Neural progenitor cell (in vitro differentiated cells): ENCODE measurements at regions not wholly inside any gene's neighbourhood (a gene's known extent, or its start where the extent isn't known, plus 50 kb on each side); places are given as distances from the start of the nearest gene placed in this dataset.

Source experiments
- DNase-seq: peaks from one replicate; pipeline ENCODE4 v3.0.0-alpha.2; 2016; ENCODE audit warnings: low spot score
- H2AFZ ChIP-seq: fragments of 200-600 bp; sonication (generic); replicated peaks from 2 replicates; pipeline ENCODE4 v1.6.1; 2016; ENCODE audit warnings: antibody characterized with exemption
- H3F3A ChIP-seq: fragments of 200-600 bp; sonication (generic); 2 replicates; pipeline ENCODE4 v1.6.1; 2016; ENCODE audit warnings: antibody characterized with exemption, low read depth
- H3K27ac ChIP-seq: fragments of 200-600 bp; sonication (generic); 2 replicates; pipeline ENCODE4 v1.5.1; 2016; ENCODE audit warnings: mild to moderate bottlenecking
- H3K27me3 ChIP-seq: fragments of 200-600 bp; sonication (generic); 2 replicates; pipeline ENCODE4 v1.6.1; 2016; ENCODE audit warnings: mild to moderate bottlenecking, moderate library complexity
- H3K36me3 ChIP-seq: fragments of 200-600 bp; sonication (generic); 2 replicates; pipeline ENCODE4 v1.5.1; 2016
- H3K4me1 ChIP-seq: fragments of 200-600 bp; sonication (generic); 2 replicates; pipeline ENCODE4 v1.6.1; 2016; ENCODE audit warnings: mixed run types
- H3K4me2 ChIP-seq: fragments of 200-600 bp; sonication (generic); 2 replicates; pipeline ENCODE4 v1.6.1; 2016
- H3K4me3 ChIP-seq: fragments of 200-600 bp; sonication (generic); 2 replicates; pipeline ENCODE4 v1.5.1; 2016
- H3K79me2 ChIP-seq: fragments of 200-600 bp; sonication (generic); 2 replicates; pipeline ENCODE4 v1.6.1; 2016; ENCODE audit warnings: low read depth
- H3K9ac ChIP-seq: fragments of 200-600 bp; sonication (generic); 2 replicates; pipeline ENCODE4 v1.6.1; 2016
- H3K9me3 ChIP-seq: fragments of 200-600 bp; sonication (generic); 2 replicates; pipeline ENCODE4 v1.5.1; 2016; ENCODE audit warnings: low read depth
- H4K20me1 ChIP-seq: fragments of 200-600 bp; sonication (generic); 2 replicates; pipeline ENCODE4 v1.6.1; 2016; ENCODE audit warnings: low read depth
- H3K27ac Mint-ChIP-seq: 3 replicates; pipeline ENCODE4 v1.8.0; 2021; ENCODE audit warnings: mixed read lengths
- H3K27me3 Mint-ChIP-seq: 2 replicates; pipeline ENCODE4 v1.8.0; 2022; ENCODE audit warnings: low read depth, mild to moderate bottlenecking, inconsistent platforms, moderate library complexity, mixed read lengths; ENCODE audit not compliant: insufficient read depth
- H3K36me3 Mint-ChIP-seq: 3 replicates; pipeline ENCODE4 v1.8.0; 2021; ENCODE audit warnings: mixed read lengths
- H3K4me1 Mint-ChIP-seq: 3 replicates; pipeline ENCODE4 v1.8.0; 2021; ENCODE audit warnings: mixed read lengths
- H3K4me3 Mint-ChIP-seq: 3 replicates; pipeline ENCODE4 v1.8.0; 2021; ENCODE audit warnings: mild to moderate bottlenecking, moderate library complexity, mixed read lengths
- H3K9me3 Mint-ChIP-seq: 3 replicates; pipeline ENCODE4 v1.8.0; 2020; ENCODE audit warnings: mixed read lengths
- CTCF ChIP-seq: fragments of 200-600 bp; sonication (generic); IDR thresholded peaks from 2 replicates; pipeline ENCODE4 v1.5.1; 2017; ENCODE audit warnings: antibody characterized with exemption, mild to moderate bottlenecking
- EZH2 ChIP-seq: fragments of 200-600 bp; sonication (generic); IDR thresholded peaks from 2 replicates; pipeline ENCODE4 v1.6.1; 2017; ENCODE audit warnings: antibody characterized with exemption, mild to moderate bottlenecking, moderate library complexity
- EZH2phosphoT487 ChIP-seq: fragments of 200-600 bp; sonication (generic); IDR thresholded peaks from 2 replicates; pipeline ENCODE4 v1.6.1; 2017; ENCODE audit warnings: antibody characterized with exemption

GRCh38 chrX:34999702-35000101 lies 57.1 kb downstream of the FAM47B start:
- no peak overlapping the region for H3K27ac Mint-ChIP-seq
- H3K4me3 Mint-ChIP-seq: no peak overlapping the region
- H3K9ac ChIP-seq: no peak overlapping the region
- no peaks in the 10 kb centered on the region for H3K36me3 ChIP-seq
- H3K36me3 Mint-ChIP-seq: no peaks in the 10 kb centered on the region
- H4K20me1 ChIP-seq: no peaks in the 10 kb centered on the region
- no peak overlapping the region for H3K4me3 ChIP-seq
- no peak for DNase-seq
- no peaks in the 10 kb centered on the region for H3K4me1 Mint-ChIP-seq
- H3K4me2 ChIP-seq: no peak overlapping the region
- no peaks in the 10 kb centered on the region for H3F3A ChIP-seq
- H3K9me3 ChIP-seq: no peaks in the 10 kb centered on the region
- H2AFZ ChIP-seq: no peak overlapping the region
- no peaks in the 10 kb centered on the region for H3K79me2 ChIP-seq
- H3K27ac ChIP-seq: no peak overlapping the region
- no peaks in the 10 kb centered on the region for H3K27me3 ChIP-seq
- no peaks in the 10 kb centered on the region for H3K9me3 Mint-ChIP-seq
- no peaks in the 10 kb centered on the region for H3K4me1 ChIP-seq
- no peak for TF ChIP-seq EZH2
- TF ChIP-seq EZH2phosphoT487: no peak
- no peak for TF ChIP-seq CTCF
- H3K27me3 Mint-ChIP-seq: no peaks in the 10 kb centered on the region

- peaks cover 5% of the 10 kb centered on the region for H3K9me3 Mint-ChIP-seq
- H3K36me3 Mint-ChIP-seq: no peaks in the 10 kb centered on the region
- no peak for DNase-seq
- H3K9ac ChIP-seq: no peak overlapping the region
- no peaks in the 10 kb centered on the region for H3K4me1 Mint-ChIP-seq
- H3K27me3 ChIP-seq: no peaks in the 10 kb centered on the region
- H3K4me2 ChIP-seq: no peak overlapping the region
- no peak overlapping the region for H3K4me3 ChIP-seq
- no peak overlapping the region for H3K27ac Mint-ChIP-seq
- H3K4me3 Mint-ChIP-seq: no peak overlapping the region
- H2AFZ ChIP-seq: no peak overlapping the region
- H3F3A ChIP-seq: no peaks in the 10 kb centered on the region
- no peaks in the 10 kb centered on the region for H3K79me2 ChIP-seq
- no peaks in the 10 kb centered on the region for H3K27me3 Mint-ChIP-seq
- H3K9me3 ChIP-seq: no peaks in the 10 kb centered on the region
- no peaks in the 10 kb centered on the region for H3K4me1 ChIP-seq
- no peaks in the 10 kb centered on the region for H3K36me3 ChIP-seq
- no peak for TF ChIP-seq CTCF
- no peak for TF ChIP-seq EZH2
- no peak for TF ChIP-seq EZH2phosphoT487
- no peak overlapping the region for H3K27ac ChIP-seq
- H4K20me1 ChIP-seq: no peaks in the 10 kb centered on the region
These were observed 63.8 kb downstream of the FAM47B start for GRCh38 chrX:35006361-35006760.

- Mint-ChIP-seq H3K4me3 (no peak overlapping the region), H3K27me3 (no peaks in the 10 kb centered on the region), H3K27ac (no peak overlapping the region), H3K4me1 (peaks cover 18% of the 10 kb centered on the region), H3K36me3 (no peaks in the 10 kb centered on the region), H3K9me3 (peaks cover 2% of the 10 kb centered on the region)
- H2AFZ ChIP-seq: no peak overlapping the region
- H3F3A ChIP-seq: no peaks in the 10 kb centered on the region
- TF ChIP-seq CTCF: no peak
- TF ChIP-seq EZH2phosphoT487: no peak
- TF ChIP-seq EZH2: no peak
- H3K27me3 ChIP-seq: no peaks in the 10 kb centered on the region
- H3K4me2 ChIP-seq: no peak overlapping the region
- H3K27ac ChIP-seq: no peak overlapping the region
- H3K4me3 ChIP-seq: no peak overlapping the region
- no peaks in the 10 kb centered on the region for H3K4me1 ChIP-seq
- H3K79me2 ChIP-seq: no peaks in the 10 kb centered on the region
- no peaks in the 10 kb centered on the region for H4K20me1 ChIP-seq
- no peak for DNase-seq
- H3K9me3 ChIP-seq: peaks cover 5% of the 10 kb centered on the region
- H3K9ac ChIP-seq: no peak overlapping the region
- H3K36me3 ChIP-seq: no peaks in the 10 kb centered on the region
These were observed 73.0 kb downstream of the FAM47B start for GRCh38 chrX:35015621-35016020.

GRCh38 chrX:35016051-35016450 lies 73.5 kb downstream of the FAM47B start:
- Histone ChIP-seq H3K36me3 (no peaks in the 10 kb centered on the region), H3K9me3 (peaks cover 5% of the 10 kb centered on the region), H3K4me3 (no peak overlapping the region), H3K27ac (no peak overlapping the region), H2AFZ (no peak overlapping the region), H3K9ac (no peak overlapping the region), H4K20me1 (no peaks in the 10 kb centered on the region), H3F3A (no peaks in the 10 kb centered on the region), H3K4me1 (no peaks in the 10 kb centered on the region), H3K4me2 (no peak overlapping the region), H3K27me3 (no peaks in the 10 kb centered on the region), H3K79me2 (no peaks in the 10 kb centered on the region)
- H3K27ac Mint-ChIP-seq: no peak overlapping the region
- H3K4me1 Mint-ChIP-seq: peaks cover 18% of the 10 kb centered on the region
- H3K9me3 Mint-ChIP-seq: peaks cover 2% of the 10 kb centered on the region
- H3K4me3 Mint-ChIP-seq: no peak overlapping the region
- no peak for DNase-seq
- no peak for TF ChIP-seq EZH2phosphoT487
- TF ChIP-seq EZH2: no peak
- TF ChIP-seq CTCF: no peak
- H3K27me3 Mint-ChIP-seq: no peaks in the 10 kb centered on the region
- no peaks in the 10 kb centered on the region for H3K36me3 Mint-ChIP-seq
